ENCODE measurements at regions not wholly inside any gene's neighbourhood (a gene's known extent, or its start where the extent isn't known, plus 50 kb on each side); places are given as distances from the start of the nearest gene placed in this dataset.

GRCh38 chr12:47302111-47302671 is 222.4 kb upstream of the AMIGO2 start:
- no peak for TF ChIP-seq CTCF (IDR thresholded peaks at IDR 0.05; ENCODE audit: low read depth, low read length)
- no peak for TF ChIP-seq POLR2A (IDR thresholded peaks at IDR 0.05; ENCODE audit: extremely low read depth, insufficient read length)
- TF ChIP-seq MYC (IDR thresholded peaks at IDR 0.05; ENCODE audit: low read depth, low read length): no peak
- no peak for TF ChIP-seq MAX (IDR thresholded peaks at IDR 0.05; ENCODE audit: low read depth, low read length)

All from NB4 (cell line).